HL-60 (cell line): ENCODE measurements at regions not wholly inside any gene's neighbourhood (a gene's known extent, or its start where the extent isn't known, plus 50 kb on each side); places are given as distances from the start of the nearest gene placed in this dataset.
"Not testable (repeated sequence)": the region's sequence is repeated elsewhere in the genome, so short reads cannot be mapped to it uniquely, and the experiment has no call there.

Experiments
- POLR2AphosphoS5 ChIP-seq: IDR thresholded peaks from 2 replicates; pipeline ENCODE4 v1.6.1; 2012; ENCODE audit warnings: low read depth
- SPI1 ChIP-seq: IDR thresholded peaks from 2 replicates; pipeline ENCODE4 v1.6.1; 2012; ENCODE audit warnings: low read depth, mild to moderate bottlenecking, borderline replicate concordance
- TF ChIP-seq, protein P1 (sequence below): IDR thresholded peaks from one replicate; pipeline ENCODE4 v1.5.1; 2011; ENCODE audit warnings: low read length, control low read depth, inconsistent platforms; ENCODE audit not compliant: insufficient read depth

DNA sequence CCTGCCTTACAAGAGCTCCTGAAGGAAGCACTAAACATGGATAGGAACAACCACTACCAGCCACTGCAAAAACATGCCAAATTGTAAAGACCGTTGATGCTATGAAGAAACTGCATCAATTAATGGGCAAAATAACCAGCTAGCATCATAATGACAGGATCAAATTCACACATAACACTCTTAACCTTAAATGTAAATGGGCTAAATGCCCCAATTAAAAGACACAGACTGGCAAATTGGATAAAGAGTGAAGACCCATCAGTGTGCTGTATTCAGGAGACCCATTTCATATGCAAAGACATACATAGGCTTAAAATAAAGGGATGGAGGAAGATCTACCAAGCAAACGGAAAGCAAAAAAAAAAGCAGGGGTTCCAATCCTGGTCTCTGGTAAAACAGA lies 72.7 kb downstream of the EXTL2 start:
- TF ChIP-seq, protein P1, sequence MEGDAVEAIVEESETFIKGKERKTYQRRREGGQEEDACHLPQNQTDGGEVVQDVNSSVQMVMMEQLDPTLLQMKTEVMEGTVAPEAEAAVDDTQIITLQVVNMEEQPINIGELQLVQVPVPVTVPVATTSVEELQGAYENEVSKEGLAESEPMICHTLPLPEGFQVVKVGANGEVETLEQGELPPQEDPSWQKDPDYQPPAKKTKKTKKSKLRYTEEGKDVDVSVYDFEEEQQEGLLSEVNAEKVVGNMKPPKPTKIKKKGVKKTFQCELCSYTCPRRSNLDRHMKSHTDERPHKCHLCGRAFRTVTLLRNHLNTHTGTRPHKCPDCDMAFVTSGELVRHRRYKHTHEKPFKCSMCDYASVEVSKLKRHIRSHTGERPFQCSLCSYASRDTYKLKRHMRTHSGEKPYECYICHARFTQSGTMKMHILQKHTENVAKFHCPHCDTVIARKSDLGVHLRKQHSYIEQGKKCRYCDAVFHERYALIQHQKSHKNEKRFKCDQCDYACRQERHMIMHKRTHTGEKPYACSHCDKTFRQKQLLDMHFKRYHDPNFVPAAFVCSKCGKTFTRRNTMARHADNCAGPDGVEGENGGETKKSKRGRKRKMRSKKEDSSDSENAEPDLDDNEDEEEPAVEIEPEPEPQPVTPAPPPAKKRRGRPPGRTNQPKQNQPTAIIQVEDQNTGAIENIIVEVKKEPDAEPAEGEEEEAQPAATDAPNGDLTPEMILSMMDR, result not testable (repeated sequence)
- TF ChIP-seq POLR2AphosphoS5, SPI1: not testable (repeated sequence)
